ENCODE measurements at regions not wholly inside any gene's neighbourhood (a gene's known extent, or its start where the extent isn't known, plus 50 kb on each side); places are given as distances from the start of the nearest gene placed in this dataset.

DNA sequence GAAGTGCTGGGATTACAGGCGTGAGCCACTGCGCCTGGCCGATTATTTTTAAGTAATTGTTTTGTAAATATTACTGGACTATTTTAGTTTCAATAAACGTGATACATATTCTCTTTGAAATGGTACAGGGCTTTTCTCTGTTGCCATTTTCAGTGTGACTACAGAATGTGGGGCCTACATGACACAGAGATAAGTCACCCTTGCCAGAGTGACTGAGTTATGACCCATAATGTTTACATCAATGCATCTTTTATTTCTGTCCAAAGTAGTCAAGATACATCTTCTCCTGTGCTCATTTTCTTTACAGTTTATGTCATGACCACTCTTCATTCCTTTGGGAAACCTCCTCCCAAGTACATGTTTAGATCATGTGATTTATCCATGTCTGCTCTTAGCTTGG is 88.3 kb upstream of the GC start:
- TF ChIP-seq POLR2A (IDR thresholded peaks at IDR 0.05), result no peak
- TF ChIP-seq, protein P1, sequence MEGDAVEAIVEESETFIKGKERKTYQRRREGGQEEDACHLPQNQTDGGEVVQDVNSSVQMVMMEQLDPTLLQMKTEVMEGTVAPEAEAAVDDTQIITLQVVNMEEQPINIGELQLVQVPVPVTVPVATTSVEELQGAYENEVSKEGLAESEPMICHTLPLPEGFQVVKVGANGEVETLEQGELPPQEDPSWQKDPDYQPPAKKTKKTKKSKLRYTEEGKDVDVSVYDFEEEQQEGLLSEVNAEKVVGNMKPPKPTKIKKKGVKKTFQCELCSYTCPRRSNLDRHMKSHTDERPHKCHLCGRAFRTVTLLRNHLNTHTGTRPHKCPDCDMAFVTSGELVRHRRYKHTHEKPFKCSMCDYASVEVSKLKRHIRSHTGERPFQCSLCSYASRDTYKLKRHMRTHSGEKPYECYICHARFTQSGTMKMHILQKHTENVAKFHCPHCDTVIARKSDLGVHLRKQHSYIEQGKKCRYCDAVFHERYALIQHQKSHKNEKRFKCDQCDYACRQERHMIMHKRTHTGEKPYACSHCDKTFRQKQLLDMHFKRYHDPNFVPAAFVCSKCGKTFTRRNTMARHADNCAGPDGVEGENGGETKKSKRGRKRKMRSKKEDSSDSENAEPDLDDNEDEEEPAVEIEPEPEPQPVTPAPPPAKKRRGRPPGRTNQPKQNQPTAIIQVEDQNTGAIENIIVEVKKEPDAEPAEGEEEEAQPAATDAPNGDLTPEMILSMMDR (IDR thresholded peaks at IDR 0.05), result no peak

Measured in heart left ventricle (tissue), 13 donors.